ENCODE measurements at regions not wholly inside any gene's neighbourhood (a gene's known extent, or its start where the extent isn't known, plus 50 kb on each side); places are given as distances from the start of the nearest gene placed in this dataset.

- no peak for FAIRE-seq
Observed at GRCh38 chr1:98278055-98278454, 357.2 kb upstream of the DPYD start.

GRCh38 chr1:98277118-98277517, 356.3 kb upstream of the DPYD start:
- FAIRE-seq, result no peak

GRCh38 chr1:98276514-98276913, 355.7 kb upstream of the DPYD start:
- FAIRE-seq, result no peak

GRCh38 chr1:98268316-98268715, 347.5 kb upstream of the DPYD start:
- no peak for FAIRE-seq

- no peak for FAIRE-seq
Observed at GRCh38 chr1:98267423-98267822, 346.6 kb upstream of the DPYD start.

GRCh38 chr1:98264727-98265126, 343.9 kb upstream of the DPYD start:
- FAIRE-seq, result no peak

- no peak for FAIRE-seq
Observed at GRCh38 chr1:98260839-98261238, 340.0 kb upstream of the DPYD start.

- no peak for FAIRE-seq
Observed at GRCh38 chr1:98260412-98260811, 339.6 kb upstream of the DPYD start.

- FAIRE-seq, result no peak
Observed at GRCh38 chr1:98256700-98257099, 335.9 kb upstream of the DPYD start.

GRCh38 chr1:98253145-98253544, 332.3 kb upstream of the DPYD start:
- no peak for FAIRE-seq

- no peak for FAIRE-seq
Observed at GRCh38 chr1:98251497-98251896, 330.7 kb upstream of the DPYD start.

GRCh38 chr1:98232678-98233077, 311.8 kb upstream of the DPYD start:
- FAIRE-seq, result no peak

- FAIRE-seq, result no peak
Observed at GRCh38 chr1:98222706-98223105, 301.9 kb upstream of the DPYD start.

- no peak for FAIRE-seq
Observed at GRCh38 chr1:98221923-98222322, 301.1 kb upstream of the DPYD start.

GRCh38 chr1:98217601-98218000, 296.8 kb upstream of the DPYD start:
- no peak for FAIRE-seq

- no peak for FAIRE-seq
Observed at GRCh38 chr1:98216304-98216703, 295.5 kb upstream of the DPYD start.

- no peak for FAIRE-seq
Observed at GRCh38 chr1:98211271-98211845, 290.5 kb upstream of the DPYD start.

- no peak for FAIRE-seq
Observed at GRCh38 chr1:98210563-98210962, 289.7 kb upstream of the DPYD start.

- no peak for FAIRE-seq
Observed at GRCh38 chr1:98210064-98210463, 289.2 kb upstream of the DPYD start.

- FAIRE-seq, result no peak
Observed at GRCh38 chr1:98205291-98206017, 284.6 kb upstream of the DPYD start.

GRCh38 chr1:98203466-98203865, 282.6 kb upstream of the DPYD start:
- no peak for FAIRE-seq

- no peak for FAIRE-seq
Observed at GRCh38 chr1:98201666-98202081, 280.8 kb upstream of the DPYD start.

GRCh38 chr1:98197356-98197755, 276.5 kb upstream of the DPYD start:
- no peak for FAIRE-seq

GRCh38 chr1:98196012-98196411, 275.2 kb upstream of the DPYD start:
- FAIRE-seq, result no peak

- FAIRE-seq, result no peak
Observed at GRCh38 chr1:98188774-98189173, 267.9 kb upstream of the DPYD start.
